Sigmoid colon (tissue), 4 donors: ENCODE measurements at regions not wholly inside any gene's neighbourhood (a gene's known extent, or its start where the extent isn't known, plus 50 kb on each side); places are given as distances from the start of the nearest gene placed in this dataset.

ENCODE experiments used
- CTCF ChIP-seq, 4 experiments: fragments of 450-650 bp in 3 of 4; fragments of 200-600 bp in 1 of 4; IDR thresholded peaks; one replicate each; pipeline ENCODE4 v1.5.1; 2016 to 2019; ENCODE audit warnings: antibody characterized with exemption in 4 of 4, mild to moderate bottlenecking in 3 of 4, moderate library complexity in 2 of 4
- POLR2A ChIP-seq, 2 donors: fragments of 450-650 bp; IDR thresholded peaks; one replicate each; pipeline ENCODE4 v1.6.1; 2016; ENCODE audit warnings: antibody characterized with exemption in 2 of 2, mild to moderate bottlenecking in 2 of 2, moderate library complexity in 2 of 2
- POLR2AphosphoS5 ChIP-seq, 4 donors: sonication (generic); formaldehyde crosslinking; IDR thresholded peaks; one replicate each; pipeline ENCODE4 v1.6.1; 2017; ENCODE audit warnings: antibody characterized with exemption in 4 of 4

GRCh38 chr14:97575677-97576076 is 778.5 kb downstream of the VRK1 start:
- TF ChIP-seq CTCF (IDR thresholded peaks at IDR 0.05) (no peak), POLR2A (IDR thresholded peaks at IDR 0.05) (no peak), POLR2AphosphoS5 (IDR thresholded peaks at IDR 0.05) (no peak)
